GM12874 (cell line): ENCODE measurements at regions not wholly inside any gene's neighbourhood (a gene's known extent, or its start where the extent isn't known, plus 50 kb on each side); places are given as distances from the start of the nearest gene placed in this dataset.

Source experiments
- CTCF ChIP-seq: IDR thresholded peaks from 2 replicates; pipeline ENCODE4 v1.5.1; 2011; ENCODE audit warnings: low read depth, mild to moderate bottlenecking, control low read depth, low read length, moderate library complexity; ENCODE audit not compliant: insufficient read depth

- no peak for TF ChIP-seq CTCF
These were observed 112.3 kb upstream of the TSPAN8 start for GRCh38 chr12:71270057-71270456.

- TF ChIP-seq CTCF, result no peak
These were observed 111.4 kb upstream of the TSPAN8 start for GRCh38 chr12:71269281-71269598.

DNA sequence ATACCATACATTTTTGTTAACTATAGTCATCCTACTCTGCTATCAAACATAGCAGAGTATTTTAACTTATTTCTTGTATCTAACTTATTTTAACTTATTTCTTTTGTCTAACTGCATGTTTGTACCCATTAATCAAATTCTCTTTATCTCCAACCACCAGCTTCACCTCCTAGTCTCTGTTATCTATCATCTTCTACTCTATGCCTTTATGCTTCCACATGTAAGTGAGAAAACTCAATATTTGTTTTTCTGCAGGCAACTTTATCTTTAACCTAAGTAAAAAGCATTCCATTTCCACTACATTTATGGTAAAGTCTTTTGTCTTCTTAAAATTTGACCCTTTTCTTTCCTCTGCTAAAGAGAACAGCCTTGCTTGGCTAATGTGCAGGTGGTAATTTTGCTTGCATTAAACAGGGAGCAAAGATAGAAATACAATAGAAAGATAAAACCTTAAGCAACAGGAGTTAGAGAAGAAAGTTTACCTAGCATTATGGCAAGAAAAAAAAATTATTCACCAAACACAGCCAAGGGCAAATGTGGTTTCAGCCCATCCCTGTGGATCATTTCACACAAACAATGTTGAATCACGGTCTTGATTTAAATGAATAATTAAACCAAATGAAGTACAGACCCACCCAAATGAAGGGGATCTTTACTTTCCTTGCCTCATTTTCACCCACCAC, 110.9 kb upstream of the TSPAN8 start:
- TF ChIP-seq CTCF, result no peak

GRCh38 chr12:71266606-71267005, 108.8 kb upstream of the TSPAN8 start:
- no peak for TF ChIP-seq CTCF

GRCh38 chr12:71262466-71262865, 104.7 kb upstream of the TSPAN8 start:
- no peak for TF ChIP-seq CTCF

- no peak for TF ChIP-seq CTCF
These were observed 94.7 kb upstream of the TSPAN8 start for GRCh38 chr12:71252473-71252872.

DNA sequence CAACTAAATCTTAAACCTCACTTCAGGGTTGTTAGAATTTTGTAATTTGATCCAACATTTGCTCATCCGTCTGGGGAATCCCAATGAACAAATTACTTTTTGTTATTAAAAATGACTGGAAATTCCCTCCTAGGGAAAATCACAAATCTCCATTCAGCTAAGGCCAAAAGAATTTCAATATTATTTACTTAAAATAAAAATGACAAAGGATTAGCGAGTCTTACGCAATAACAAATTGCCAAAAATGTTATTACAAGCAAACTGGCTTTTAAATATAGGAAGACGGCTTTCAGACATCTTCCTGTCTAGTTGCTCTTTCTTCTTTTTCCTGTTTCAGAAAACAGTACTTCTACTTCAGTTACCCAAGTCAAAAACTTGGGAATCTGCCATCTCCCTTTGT, 92.4 kb upstream of the TSPAN8 start:
- no peak for TF ChIP-seq CTCF
